ENCODE measurements at regions not wholly inside any gene's neighbourhood (a gene's known extent, or its start where the extent isn't known, plus 50 kb on each side); places are given as distances from the start of the nearest gene placed in this dataset.

DNA sequence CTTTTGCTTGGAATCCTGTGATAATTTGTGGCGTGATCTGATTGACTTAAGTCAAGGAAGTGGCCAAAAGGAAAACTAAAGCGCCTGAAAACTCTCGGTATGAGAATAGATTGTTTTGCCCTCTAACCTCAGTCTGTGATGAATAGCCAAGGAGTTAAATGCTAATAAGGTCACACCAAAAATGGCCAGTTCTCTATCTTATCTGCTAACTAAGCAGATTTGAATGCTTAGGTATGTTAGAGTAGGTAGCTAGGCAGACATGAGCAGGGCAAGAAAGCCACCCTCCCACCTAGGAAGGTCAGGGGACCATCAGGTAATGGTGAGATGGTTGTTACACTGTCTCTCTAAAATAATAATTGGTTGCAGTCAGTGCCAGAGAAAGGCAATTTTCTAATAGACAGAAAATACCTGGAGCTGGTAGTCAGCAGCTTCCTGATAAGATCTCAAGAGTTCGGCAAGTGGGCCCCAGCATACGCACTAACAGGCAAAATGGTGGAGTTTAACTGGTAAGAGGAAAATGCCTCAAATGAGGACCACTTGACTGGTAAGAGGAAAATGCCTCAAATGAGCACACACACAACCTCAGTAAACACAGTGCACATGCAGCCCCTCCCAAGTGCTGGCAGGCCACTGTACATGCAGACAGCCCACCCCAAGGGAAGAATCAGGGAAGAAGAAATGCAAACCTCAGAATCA is 468.4 kb downstream of the MBD2 start:
- Histone ChIP-seq H3K27me3 (replicated peaks in 1 of 4; ENCODE audit: control extremely low read depth in 1 of 4, control insufficient read depth in 3 of 4, insufficient read depth in 4 of 4, low read length in 3 of 4) (no peaks in the 10 kb centered on the region), H3K27ac (ENCODE audit: low read length in 2 of 2) (no peak overlapping the region), H3K9ac (ENCODE audit: low read length) (no peak overlapping the region), H3K9me3 (ENCODE audit: control extremely low read depth in 1 of 3, control insufficient read depth in 2 of 3, insufficient read depth in 1 of 3, low read length in 2 of 3) (no peaks in the 10 kb centered on the region), H2AFZ (ENCODE audit: insufficient read depth, low read depth, low read length, poor library complexity, severe bottlenecking) (no peak overlapping the region), H3K79me2 (ENCODE audit: control insufficient read depth, insufficient read depth, low read length) (no peaks in the 10 kb centered on the region), H3K4me1 (ENCODE audit: control insufficient read depth in 2 of 2, insufficient read depth in 2 of 2, low read length in 2 of 2) (no peaks in the 10 kb centered on the region), H3K4me2 (replicated peaks; ENCODE audit: low read depth, low read length, poor library complexity, severe bottlenecking) (no peak overlapping the region), H3K4me3 (ENCODE audit: control extremely low read depth in 1 of 5, extremely low read depth in 1 of 5, insufficient read depth in 1 of 5, low read depth in 2 of 5, low read length in 4 of 5) (no peak overlapping the region), H4K20me1 (ENCODE audit: control insufficient read depth, insufficient read depth, low read length, poor library complexity, severe bottlenecking) (no peaks in the 10 kb centered on the region), H3K36me3 (replicated peaks in 1 of 2; ENCODE audit: control extremely low read depth in 1 of 2, control insufficient read depth in 1 of 2, extremely low read depth in 1 of 2, insufficient read depth in 2 of 2, low read length in 1 of 2) (no peaks in the 10 kb centered on the region)
- no peak overlapping the region for H3K27ac Mint-ChIP-seq
- 91% methylated on average over 4 of the region's 5 CpGs for WGBS (ENCODE audit: insufficient coverage)
- POLR2A ChIA-PET: no interaction called here
- DNase-seq: no peak
- ATAC-seq (ENCODE audit: low read depth): no peak
- intact Hi-C loops (cut with micrococcal nuclease): no loop called here
- H3K9me3 Mint-ChIP-seq (ENCODE audit: insufficient read depth): peaks cover 2% of the 10 kb centered on the region
- H3K27me3 Mint-ChIP-seq: no peaks in the 10 kb centered on the region
- TF ChIP-seq EZH2 (IDR thresholded peaks at IDR 0.05; ENCODE audit: borderline replicate concordance, insufficient read depth, low read depth, low read length, poor library complexity, severe bottlenecking): no peak
- TF ChIP-seq, protein P1, sequence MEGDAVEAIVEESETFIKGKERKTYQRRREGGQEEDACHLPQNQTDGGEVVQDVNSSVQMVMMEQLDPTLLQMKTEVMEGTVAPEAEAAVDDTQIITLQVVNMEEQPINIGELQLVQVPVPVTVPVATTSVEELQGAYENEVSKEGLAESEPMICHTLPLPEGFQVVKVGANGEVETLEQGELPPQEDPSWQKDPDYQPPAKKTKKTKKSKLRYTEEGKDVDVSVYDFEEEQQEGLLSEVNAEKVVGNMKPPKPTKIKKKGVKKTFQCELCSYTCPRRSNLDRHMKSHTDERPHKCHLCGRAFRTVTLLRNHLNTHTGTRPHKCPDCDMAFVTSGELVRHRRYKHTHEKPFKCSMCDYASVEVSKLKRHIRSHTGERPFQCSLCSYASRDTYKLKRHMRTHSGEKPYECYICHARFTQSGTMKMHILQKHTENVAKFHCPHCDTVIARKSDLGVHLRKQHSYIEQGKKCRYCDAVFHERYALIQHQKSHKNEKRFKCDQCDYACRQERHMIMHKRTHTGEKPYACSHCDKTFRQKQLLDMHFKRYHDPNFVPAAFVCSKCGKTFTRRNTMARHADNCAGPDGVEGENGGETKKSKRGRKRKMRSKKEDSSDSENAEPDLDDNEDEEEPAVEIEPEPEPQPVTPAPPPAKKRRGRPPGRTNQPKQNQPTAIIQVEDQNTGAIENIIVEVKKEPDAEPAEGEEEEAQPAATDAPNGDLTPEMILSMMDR (IDR thresholded peaks at IDR 0.05): no peak
- no peak overlapping the region for H3K4me3 Mint-ChIP-seq
- CTCF ChIA-PET: no interaction called here
- no peaks in the 10 kb centered on the region for H3K4me1 Mint-ChIP-seq

DNA sequence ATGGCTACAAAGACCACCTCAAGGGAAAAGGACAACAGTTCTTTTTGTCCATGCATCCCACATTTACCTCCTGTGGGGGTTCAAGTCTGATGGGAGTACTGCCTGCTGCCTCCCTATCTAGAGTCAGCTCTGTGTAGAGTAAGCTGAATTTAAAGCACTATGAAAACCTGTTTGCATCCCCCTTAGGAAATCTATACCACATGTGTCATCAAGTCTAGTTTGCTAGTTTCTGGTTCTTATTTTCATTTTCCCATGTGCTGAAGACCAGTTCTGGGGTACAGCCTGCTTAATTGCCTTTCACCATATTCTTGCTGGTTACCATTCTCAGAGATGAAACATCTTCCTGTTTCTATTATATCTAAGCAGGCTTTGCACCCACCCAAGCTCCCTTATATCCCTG is 470.3 kb downstream of the MBD2 start:
- H3K4me1 ChIP-seq (ENCODE audit: control insufficient read depth in 2 of 2, insufficient read depth in 2 of 2, low read length in 2 of 2): no peaks in the 10 kb centered on the region
- H3K4me3 ChIP-seq (ENCODE audit: control extremely low read depth in 1 of 5, extremely low read depth in 1 of 5, insufficient read depth in 1 of 5, low read depth in 2 of 5, low read length in 4 of 5): no peak overlapping the region
- ATAC-seq (ENCODE audit: low read depth) (no peak), DNase-seq (no peak)
- no peak overlapping the region for H2AFZ ChIP-seq (ENCODE audit: insufficient read depth, low read depth, low read length, poor library complexity, severe bottlenecking)
- no peak overlapping the region for H3K27ac ChIP-seq (ENCODE audit: low read length in 2 of 2)
- H3K79me2 ChIP-seq (ENCODE audit: control insufficient read depth, insufficient read depth, low read length): no peaks in the 10 kb centered on the region
- H3K27me3 ChIP-seq (replicated peaks in 1 of 4; ENCODE audit: control extremely low read depth in 1 of 4, control insufficient read depth in 3 of 4, insufficient read depth in 4 of 4, low read length in 3 of 4): no peaks in the 10 kb centered on the region
- Mint-ChIP-seq H3K4me1 (no peaks in the 10 kb centered on the region), H3K4me3 (no peak overlapping the region), H3K27ac (no peak overlapping the region), H3K27me3 (no peaks in the 10 kb centered on the region), H3K9me3 (ENCODE audit: insufficient read depth) (peaks cover 2% of the 10 kb centered on the region)
- H3K4me2 ChIP-seq (replicated peaks; ENCODE audit: low read depth, low read length, poor library complexity, severe bottlenecking): no peak overlapping the region
- H3K9ac ChIP-seq (ENCODE audit: low read length): no peak overlapping the region
- no peaks in the 10 kb centered on the region for H3K9me3 ChIP-seq (ENCODE audit: control extremely low read depth in 1 of 3, control insufficient read depth in 2 of 3, insufficient read depth in 1 of 3, low read length in 2 of 3)
- CTCF ChIA-PET: no interaction called here
- H4K20me1 ChIP-seq (ENCODE audit: control insufficient read depth, insufficient read depth, low read length, poor library complexity, severe bottlenecking): no peaks in the 10 kb centered on the region
- intact Hi-C loops (cut with micrococcal nuclease): no loop called here
- POLR2A ChIA-PET: no interaction called here
- H3K36me3 ChIP-seq (replicated peaks in 1 of 2; ENCODE audit: control extremely low read depth in 1 of 2, control insufficient read depth in 1 of 2, extremely low read depth in 1 of 2, insufficient read depth in 2 of 2, low read length in 1 of 2): no peaks in the 10 kb centered on the region
- TF ChIP-seq, protein P1 (IDR thresholded peaks at IDR 0.05): no peak
- no peak for TF ChIP-seq EZH2 (IDR thresholded peaks at IDR 0.05; ENCODE audit: borderline replicate concordance, insufficient read depth, low read depth, low read length, poor library complexity, severe bottlenecking)

All from B cell (primary cell).